GM19438 (cell line): ENCODE measurements at regions not wholly inside any gene's neighbourhood (a gene's known extent, or its start where the extent isn't known, plus 50 kb on each side); places are given as distances from the start of the nearest gene placed in this dataset.

Source experiments
- ATAC-seq: cut with Tn5 transposase; IDR thresholded peaks from one replicate; pipeline ENCODE4 v1.9.1; 2021; ENCODE audit warnings: low read depth; ENCODE audit not compliant: unreplicated experiment

- ATAC-seq: no peak
Observed at GRCh38 chr16:79498928-79499327, 101.6 kb downstream of the MAF start.

GRCh38 chr16:79497606-79498350 is 102.8 kb downstream of the MAF start:
- ATAC-seq: no peak

- no peak for ATAC-seq
Observed at GRCh38 chr16:79493911-79494310, 106.6 kb downstream of the MAF start.

- no peak for ATAC-seq
Observed at GRCh38 chr16:79492036-79492435, 108.5 kb downstream of the MAF start.

- no peak for ATAC-seq
Observed at GRCh38 chr16:79485020-79485419, 115.5 kb downstream of the MAF start.

GRCh38 chr16:79484237-79484636 is 116.3 kb downstream of the MAF start:
- ATAC-seq: no peak

GRCh38 chr16:79483336-79483735 is 117.2 kb downstream of the MAF start:
- no peak for ATAC-seq

- no peak for ATAC-seq
Observed at GRCh38 chr16:79482011-79482410, 118.5 kb downstream of the MAF start.

GRCh38 chr16:79480929-79481328 is 119.6 kb downstream of the MAF start:
- ATAC-seq: no peak

- no peak for ATAC-seq
Observed at GRCh38 chr16:79480056-79480455, 120.5 kb downstream of the MAF start.

GRCh38 chr16:79476580-79476979 is 124.0 kb downstream of the MAF start:
- ATAC-seq: no peak

- no peak for ATAC-seq
Observed at GRCh38 chr16:79475841-79476240, 124.7 kb downstream of the MAF start.

GRCh38 chr16:79473456-79473855 is 127.1 kb downstream of the MAF start:
- ATAC-seq: no peak

GRCh38 chr16:79472426-79472825 is 128.1 kb downstream of the MAF start:
- ATAC-seq: no peak

GRCh38 chr16:79469999-79470398 is 130.5 kb downstream of the MAF start:
- ATAC-seq: no peak

- ATAC-seq: no peak
Observed at GRCh38 chr16:79468631-79469030, 131.9 kb downstream of the MAF start.

- no peak for ATAC-seq
Observed at GRCh38 chr16:79468121-79468552, 132.4 kb downstream of the MAF start.

GRCh38 chr16:79466111-79466510 is 134.4 kb downstream of the MAF start:
- ATAC-seq: no peak

- no peak for ATAC-seq
Observed at GRCh38 chr16:79463841-79464240, 136.7 kb downstream of the MAF start.

GRCh38 chr16:79456036-79456435 is 144.5 kb downstream of the MAF start:
- ATAC-seq: no peak

- ATAC-seq: no peak
Observed at GRCh38 chr16:79452671-79453070, 147.9 kb downstream of the MAF start.

GRCh38 chr16:79451196-79451816 is 149.2 kb downstream of the MAF start:
- ATAC-seq: peak; percentile 90
